ENCODE measurements at regions not wholly inside any gene's neighbourhood (a gene's known extent, or its start where the extent isn't known, plus 50 kb on each side); places are given as distances from the start of the nearest gene placed in this dataset.

DNA sequence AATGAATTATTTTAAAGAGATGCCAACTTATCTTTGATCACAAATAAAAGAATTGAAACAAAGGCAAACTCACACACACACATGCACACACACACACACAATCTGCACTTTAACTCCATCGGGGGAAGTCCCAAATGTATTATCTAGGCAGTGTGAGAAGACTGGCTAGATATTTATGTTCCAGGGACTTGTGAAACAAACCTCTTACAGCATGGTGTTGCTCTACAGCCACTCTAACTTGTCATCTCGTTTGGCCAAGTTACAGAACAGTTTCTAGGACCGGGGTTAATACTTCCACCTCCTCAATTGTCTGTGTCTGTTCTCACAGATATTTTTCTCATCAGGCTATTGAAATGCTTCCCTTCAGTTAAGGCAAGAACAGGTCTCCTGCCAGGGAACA is 855.0 kb downstream of the EPHA7 start:
- DNase-seq (ENCODE audit: low read depth), result no peak
- TF ChIP-seq, protein P1, sequence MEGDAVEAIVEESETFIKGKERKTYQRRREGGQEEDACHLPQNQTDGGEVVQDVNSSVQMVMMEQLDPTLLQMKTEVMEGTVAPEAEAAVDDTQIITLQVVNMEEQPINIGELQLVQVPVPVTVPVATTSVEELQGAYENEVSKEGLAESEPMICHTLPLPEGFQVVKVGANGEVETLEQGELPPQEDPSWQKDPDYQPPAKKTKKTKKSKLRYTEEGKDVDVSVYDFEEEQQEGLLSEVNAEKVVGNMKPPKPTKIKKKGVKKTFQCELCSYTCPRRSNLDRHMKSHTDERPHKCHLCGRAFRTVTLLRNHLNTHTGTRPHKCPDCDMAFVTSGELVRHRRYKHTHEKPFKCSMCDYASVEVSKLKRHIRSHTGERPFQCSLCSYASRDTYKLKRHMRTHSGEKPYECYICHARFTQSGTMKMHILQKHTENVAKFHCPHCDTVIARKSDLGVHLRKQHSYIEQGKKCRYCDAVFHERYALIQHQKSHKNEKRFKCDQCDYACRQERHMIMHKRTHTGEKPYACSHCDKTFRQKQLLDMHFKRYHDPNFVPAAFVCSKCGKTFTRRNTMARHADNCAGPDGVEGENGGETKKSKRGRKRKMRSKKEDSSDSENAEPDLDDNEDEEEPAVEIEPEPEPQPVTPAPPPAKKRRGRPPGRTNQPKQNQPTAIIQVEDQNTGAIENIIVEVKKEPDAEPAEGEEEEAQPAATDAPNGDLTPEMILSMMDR (conservative IDR thresholded peaks at IDR 0.05; ENCODE audit: low read length), result no peak
- H3K4me3 ChIP-seq (ENCODE audit: low read length), result no peak overlapping the region

DNA sequence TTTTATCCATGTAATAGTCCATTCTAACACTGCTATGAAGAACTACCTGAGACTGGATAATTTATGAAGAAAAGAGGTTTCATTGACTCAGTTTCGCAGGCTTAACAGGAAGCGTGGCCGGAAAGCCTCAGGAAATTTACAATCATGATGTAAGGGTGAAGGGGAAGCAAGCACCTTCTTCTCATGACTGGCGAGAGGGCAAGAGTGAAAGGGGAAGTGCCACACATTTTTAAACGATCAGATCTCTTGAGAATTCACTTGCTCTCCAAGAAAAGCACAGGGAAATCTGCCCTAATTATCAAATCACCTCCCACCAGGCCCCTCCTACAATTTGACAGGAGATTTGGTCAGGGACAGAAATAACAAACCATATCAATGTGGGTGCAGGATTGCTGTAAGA is 859.7 kb downstream of the EPHA7 start:
- TF ChIP-seq, protein P1 (conservative IDR thresholded peaks at IDR 0.05; ENCODE audit: low read length), result no peak
- DNase-seq (ENCODE audit: low read depth), result no peak
- no peak overlapping the region for H3K4me3 ChIP-seq (ENCODE audit: low read length)

DNA sequence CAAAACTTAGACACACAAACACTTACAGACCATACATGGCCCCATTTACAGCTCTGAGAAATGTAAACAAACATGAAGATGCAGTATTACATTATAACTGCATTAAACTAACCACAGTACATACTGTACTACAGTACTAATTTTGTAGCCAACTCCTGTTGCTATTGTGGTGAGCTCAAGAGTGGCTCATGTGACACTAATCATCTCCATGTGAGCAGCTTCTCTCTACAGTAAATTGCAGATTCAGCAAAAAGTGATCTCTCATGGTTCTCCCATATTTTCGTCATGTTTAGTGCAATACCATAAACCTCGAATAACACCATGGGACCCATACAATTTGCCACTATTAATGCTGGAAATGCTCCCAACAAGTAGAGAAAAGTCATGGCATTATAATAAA is 860.4 kb downstream of the EPHA7 start:
- peak; percentile 4 for DNase-seq (ENCODE audit: low read depth)

DNA sequence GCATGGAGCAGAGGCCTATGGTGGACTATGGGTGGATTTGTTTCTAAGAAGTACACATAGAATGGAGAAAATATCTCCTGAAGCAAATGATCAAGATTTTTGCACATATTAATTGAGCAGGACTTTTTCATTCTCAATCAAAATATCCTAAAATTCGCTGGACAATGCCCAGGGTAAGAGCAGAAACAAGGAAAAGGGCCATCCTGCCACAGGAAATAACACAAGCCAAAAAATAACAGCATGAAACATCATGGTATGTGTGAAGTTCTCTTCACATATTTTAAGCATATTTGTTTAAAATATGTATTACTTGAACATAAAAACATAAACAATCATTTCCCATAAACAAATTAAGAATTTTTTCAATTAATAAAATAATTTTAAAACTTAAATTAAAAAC is 868.9 kb downstream of the EPHA7 start:
- no peak for DNase-seq (ENCODE audit: low read depth)
- H3K4me3 ChIP-seq (ENCODE audit: low read length), result no peak overlapping the region
- TF ChIP-seq, protein P1 (conservative IDR thresholded peaks at IDR 0.05; ENCODE audit: low read length), result no peak

More for the DNA sequence above, 860.4 kb downstream of the EPHA7 start:
- TF ChIP-seq, protein P1 (conservative IDR thresholded peaks at IDR 0.05; ENCODE audit: low read length), result no peak
- H3K4me3 ChIP-seq (ENCODE audit: low read length), result no peak overlapping the region

DNA sequence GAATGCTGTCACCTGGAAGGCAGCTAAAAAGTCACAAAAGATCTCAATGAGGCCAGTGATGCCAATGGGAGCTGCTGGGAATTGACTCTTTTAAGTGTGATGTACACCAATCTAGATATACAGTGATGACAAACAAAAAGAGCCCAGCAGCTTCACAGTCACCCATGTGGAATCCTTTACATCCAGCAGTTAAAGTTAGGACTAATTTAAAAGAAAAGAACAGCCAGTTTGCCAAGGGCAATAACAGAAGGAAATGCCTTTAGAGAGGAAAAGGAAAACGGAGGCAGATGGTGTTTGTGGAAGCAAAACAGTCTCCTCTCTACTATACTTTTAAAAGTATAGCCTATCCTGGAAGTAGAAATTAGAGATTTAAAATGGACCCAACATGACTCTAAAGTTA is 873.5 kb downstream of the EPHA7 start:
- no peak overlapping the region for H3K4me3 ChIP-seq (ENCODE audit: low read length)
- no peak for DNase-seq (ENCODE audit: low read depth)
- TF ChIP-seq, protein P1 (conservative IDR thresholded peaks at IDR 0.05; ENCODE audit: low read length), result no peak

DNA sequence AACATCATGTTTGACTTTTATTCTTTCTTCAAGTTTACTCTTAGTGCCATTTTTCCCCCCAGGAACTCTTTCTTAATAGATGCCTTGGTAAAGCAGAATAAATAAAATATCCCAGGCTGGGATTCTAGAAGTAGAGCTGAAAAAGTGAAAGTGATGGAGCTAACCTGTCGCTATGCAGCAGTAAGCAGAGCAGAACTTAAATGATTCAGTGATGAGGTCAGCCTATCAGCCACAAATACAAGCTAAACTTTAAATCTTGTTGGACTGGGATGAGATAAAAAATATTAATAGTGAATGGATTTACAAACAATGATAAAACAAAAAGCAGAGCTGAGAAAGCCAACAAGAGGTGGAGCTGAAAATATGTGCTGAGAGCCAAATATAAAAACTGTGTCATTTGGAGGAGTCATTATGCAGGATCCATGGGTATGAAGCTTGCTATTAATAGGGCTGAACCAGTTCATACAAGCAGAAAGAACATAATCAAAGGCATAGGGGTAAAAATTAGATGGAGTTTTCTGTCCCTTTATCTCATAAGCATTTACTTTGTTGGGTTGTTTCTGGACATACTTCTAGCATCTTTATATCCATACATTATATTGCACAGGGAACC is 877.8 kb downstream of the EPHA7 start:
- no peak for DNase-seq (ENCODE audit: low read depth)
- TF ChIP-seq, protein P1 (conservative IDR thresholded peaks at IDR 0.05; ENCODE audit: low read length), result no peak
- H3K4me3 ChIP-seq (ENCODE audit: low read length), result no peak overlapping the region

DNA sequence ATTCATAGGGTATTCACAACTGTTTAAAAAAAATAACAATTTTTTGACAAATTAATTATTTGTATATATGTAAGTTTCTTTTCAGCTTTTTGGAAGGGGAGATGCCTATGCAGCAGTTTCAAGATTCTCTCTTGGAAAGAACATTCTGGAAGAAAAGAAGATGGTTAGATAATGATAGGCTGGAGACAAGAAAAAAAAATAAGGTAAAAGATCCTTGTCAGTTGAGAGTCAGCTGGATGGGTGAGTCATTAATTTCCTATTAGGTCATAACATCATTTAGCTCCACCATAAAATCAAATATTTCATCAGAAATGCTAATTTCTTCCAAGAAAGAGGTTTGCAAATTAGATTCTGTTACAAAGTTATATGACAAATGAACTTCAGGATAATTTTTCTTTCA is 880.4 kb downstream of the EPHA7 start:
- no peak overlapping the region for H3K4me3 ChIP-seq (ENCODE audit: low read length)
- DNase-seq (ENCODE audit: low read depth), result no peak
- TF ChIP-seq, protein P1 (conservative IDR thresholded peaks at IDR 0.05; ENCODE audit: low read length), result no peak
